Heart left ventricle (tissue), 16 donors: ENCODE measurements at regions not wholly inside any gene's neighbourhood (a gene's known extent, or its start where the extent isn't known, plus 50 kb on each side); places are given as distances from the start of the nearest gene placed in this dataset.

Experiments
- ATAC-seq, 4 donors: fragments of 200-7000 bp; cut with Tn5 transposase; one replicate each; pipeline ENCODE4 v1.9.1; 2020 to 2022; ENCODE audit warnings: moderate library complexity in 4 of 4, mild to moderate bottlenecking in 3 of 4, moderate number of reproducible peaks in 1 of 4
- DNase-seq, 5 donors: peaks; one replicate each; pipeline ENCODE4 v3.0.0-alpha.2; 2020
- H3K27ac ChIP-seq, 12 donors: fragments of 200-600 bp; sonication (generic) in 4 of 12; one replicate each; pipeline versions ENCODE4 v1.5.0 to v1.8.0; 2016 to 2022; ENCODE audit warnings: mild to moderate bottlenecking in 2 of 12
- H3K27me3 ChIP-seq, 9 donors: fragments of 200-600 bp; sonication (generic) in 2 of 9; one replicate each; pipeline versions ENCODE4 v1.5.1 to v1.8.0; 2016 to 2022; ENCODE audit warnings: mild to moderate bottlenecking in 3 of 9
- H3K36me3 ChIP-seq, 9 donors: fragments of 200-600 bp; sonication (generic) in 2 of 9; one replicate each; pipeline versions ENCODE4 v1.5.0 to v1.8.0; 2018 to 2022; ENCODE audit warnings: mild to moderate bottlenecking in 2 of 9
- H3K4me1 ChIP-seq, 12 donors: fragments of 200-600 bp; sonication (generic) in 4 of 12; one replicate each; pipeline versions ENCODE4 v1.5.0 to v1.8.0; 2016 to 2022; ENCODE audit warnings: mild to moderate bottlenecking in 3 of 12
- H3K4me3 ChIP-seq, 12 donors: fragments of 200-600 bp; sonication (generic) in 4 of 12; one replicate each; pipeline versions ENCODE4 v1.5.0 to v1.8.0; 2017 to 2022; ENCODE audit warnings: mild to moderate bottlenecking in 9 of 12, moderate library complexity in 4 of 12
- H3K9me3 ChIP-seq, 12 donors: fragments of 200-600 bp; sonication (generic) in 4 of 12; one replicate each; pipeline versions ENCODE4 v1.5.0 to v1.8.0; 2016 to 2022; ENCODE audit warnings: mild to moderate bottlenecking in 1 of 12
- POLR2A ChIP-seq, 2 donors: fragments of 450-650 bp; IDR thresholded peaks; one replicate each; pipeline ENCODE4 v1.6.1; 2017; ENCODE audit warnings: antibody characterized with exemption in 2 of 2, mild to moderate bottlenecking in 2 of 2, moderate library complexity in 2 of 2
- WGBS, 4 donors: extraction: QIAGEN DNeasy Blood & Tissue Kit in 2 of 4; methylation state at CpG; one replicate each; pipeline versions ENCODE4 v1.1.5 to v1.1.7; 2013 to 2018; 5-methylcytosine and 5-hydroxymethylcytosine counted together
- intact Hi-C, 10 donors: fragments of 100-400 bp; cut with DNase I; formaldehyde crosslinking; loops; one replicate each; pipeline versions ENCODE4 v1.11.1 to v1.14.2; 2022
- TF ChIP-seq, protein P1 (sequence below), 12 donors: fragments of 200-600 bp; sonication (generic) in 4 of 12; IDR thresholded peaks; one replicate each; pipeline versions ENCODE4 v1.5.0 to v1.8.0; 2018 to 2022; ENCODE audit warnings: antibody characterized with exemption in 12 of 12, mild to moderate bottlenecking in 5 of 12
- donor health status: ischemic (EF 13 %, LVEDD 7.1; RV severe dilation, severe dysfunction).
- donor health status: healthy with polysubstance abuse.
- donor health status: DM: no; HTN: yes; CAD: no.
- donor health status: DM: no; HTN: no; CAD: no.
- donor health status: ischemic (EF 25% LVEDD 6.9; RV normal size, moderate dysfunction).
- donor health status: ischemic (EF 25% LVEDD 5.7; RV mildly dilated, moderate dysfunction).
- donor health status: healthy.
- donor health status: DM: yes; HTN: yes; CAD: no.
- donor health status: ischemic (EF 35%, LVEDD 5.7; RV mildly dilated, moderate dysfunction).
- donor health status: nonischemic (EF 11% LVEDD 7.7; RV severe dilation, severe dysfunction).
- donor health status: DM: yes; HTN: yes; CAD: no.
- donor health status: PGD.
- donor health status: ischemic (EF 29% LVEDD 5.4; RV normal size, mild dysfunction).
- donor health status: nonischemic (EF 23%, LVEDD 6.1; RV moderate dilation, normal function).

DNA sequence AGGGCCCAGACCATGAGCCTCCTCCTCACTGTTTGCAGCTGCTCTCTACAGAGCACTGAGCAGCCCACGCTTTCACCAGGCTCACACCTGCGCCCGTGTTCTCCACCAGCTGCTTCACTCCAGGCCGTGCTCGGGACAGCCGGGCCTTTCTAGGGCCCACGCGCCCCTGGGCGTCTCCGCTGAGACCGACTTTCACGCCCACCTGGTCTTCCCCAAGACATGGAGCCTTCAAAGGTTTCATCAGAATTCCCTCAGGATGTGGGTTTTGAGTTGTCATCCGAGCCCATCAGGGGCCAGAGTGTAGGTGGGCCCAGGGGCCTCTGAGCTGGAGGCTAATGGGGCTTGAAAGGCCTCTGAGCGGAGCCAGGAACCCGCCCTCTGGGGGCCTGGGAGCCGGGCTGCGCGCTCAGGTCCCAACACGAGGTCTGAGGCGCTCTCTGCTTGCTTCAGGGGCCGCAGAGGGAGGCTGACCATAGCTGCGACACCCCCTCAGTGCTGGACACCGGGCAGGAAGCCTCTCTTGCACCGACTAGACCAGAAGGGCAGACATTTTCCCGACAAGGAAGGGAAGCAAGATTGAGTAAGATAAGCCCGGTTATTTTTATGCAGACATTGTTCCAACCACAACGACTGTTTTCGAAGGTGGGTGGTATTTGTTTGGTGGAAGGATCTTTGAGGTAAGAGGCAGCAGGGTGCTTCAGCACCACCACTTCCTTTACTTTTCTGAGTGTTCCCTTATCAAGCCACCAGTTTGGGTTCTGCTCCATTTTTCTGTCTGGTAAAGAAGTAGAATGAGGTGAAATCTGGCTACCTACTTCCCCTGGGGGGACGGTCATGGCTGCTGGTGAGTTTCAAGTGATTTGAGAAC, 125.0 kb upstream of the FUT8 start:
- peak in 1 of 5 donors; percentile 19 for DNase-seq
- Histone ChIP-seq H3K27me3 (no peaks in the 10 kb centered on the region), H3K9me3 (no peaks in the 10 kb centered on the region), H3K4me3 (peak overlapping the region in 1 of 12 donors; percentile 5), H3K27ac (peak overlapping the region in 6 of 12 donors; percentile 8 to 62 (median 38)), H3K36me3 (no peaks in the 10 kb centered on the region), H3K4me1 (peaks cover 0 to 35% (median under 1%) of the 10 kb centered on the region in 12 donors)
- intact Hi-C loops = no loop called here
- 74 to 86% (median 78%) methylated on average over 22 to 29 of the region's 29 CpGs for WGBS, 4 donors
- no peak for TF ChIP-seq POLR2A (IDR thresholded peaks at IDR 0.05)
- TF ChIP-seq, protein P1, sequence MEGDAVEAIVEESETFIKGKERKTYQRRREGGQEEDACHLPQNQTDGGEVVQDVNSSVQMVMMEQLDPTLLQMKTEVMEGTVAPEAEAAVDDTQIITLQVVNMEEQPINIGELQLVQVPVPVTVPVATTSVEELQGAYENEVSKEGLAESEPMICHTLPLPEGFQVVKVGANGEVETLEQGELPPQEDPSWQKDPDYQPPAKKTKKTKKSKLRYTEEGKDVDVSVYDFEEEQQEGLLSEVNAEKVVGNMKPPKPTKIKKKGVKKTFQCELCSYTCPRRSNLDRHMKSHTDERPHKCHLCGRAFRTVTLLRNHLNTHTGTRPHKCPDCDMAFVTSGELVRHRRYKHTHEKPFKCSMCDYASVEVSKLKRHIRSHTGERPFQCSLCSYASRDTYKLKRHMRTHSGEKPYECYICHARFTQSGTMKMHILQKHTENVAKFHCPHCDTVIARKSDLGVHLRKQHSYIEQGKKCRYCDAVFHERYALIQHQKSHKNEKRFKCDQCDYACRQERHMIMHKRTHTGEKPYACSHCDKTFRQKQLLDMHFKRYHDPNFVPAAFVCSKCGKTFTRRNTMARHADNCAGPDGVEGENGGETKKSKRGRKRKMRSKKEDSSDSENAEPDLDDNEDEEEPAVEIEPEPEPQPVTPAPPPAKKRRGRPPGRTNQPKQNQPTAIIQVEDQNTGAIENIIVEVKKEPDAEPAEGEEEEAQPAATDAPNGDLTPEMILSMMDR (IDR thresholded peaks at IDR 0.05) = no peak
- ATAC-seq = peak in 3 of 4 donors; percentile 22 to 54 (median 42)

DNA sequence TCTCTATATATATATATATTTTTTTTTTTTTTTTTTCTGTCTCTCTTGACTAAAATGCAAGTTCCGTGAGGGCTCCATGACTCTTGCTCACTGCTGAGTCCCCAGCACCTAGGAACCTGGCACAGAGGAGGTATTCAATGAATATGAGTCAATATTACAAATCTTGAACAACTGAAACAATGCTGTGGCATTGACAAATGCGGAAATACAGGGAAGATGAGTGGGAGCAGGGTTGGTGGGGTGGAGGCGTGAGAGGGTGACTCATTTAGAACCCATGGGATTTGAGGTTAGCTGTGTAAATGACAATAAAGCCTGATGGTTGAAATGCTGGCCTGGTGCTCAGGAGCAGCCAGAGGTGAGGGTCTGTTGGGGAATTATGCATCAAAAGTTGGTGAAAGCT, 121.7 kb upstream of the FUT8 start:
- TF ChIP-seq POLR2A (IDR thresholded peaks at IDR 0.05) = no peak
- TF ChIP-seq, protein P1 (IDR thresholded peaks at IDR 0.05) = no peak
- Histone ChIP-seq H3K4me1 (peaks cover 0 to 24% (median 0%) of the 10 kb centered on the region in 12 donors), H3K36me3 (no peaks in the 10 kb centered on the region), H3K27ac (no peak overlapping the region), H3K4me3 (no peak overlapping the region), H3K9me3 (no peaks in the 10 kb centered on the region), H3K27me3 (no peaks in the 10 kb centered on the region)
- intact Hi-C loops = no loop called here
- no peak for ATAC-seq
- no peak for DNase-seq
- 77 to 97% (median 93%) methylated on average over 3 of the region's 3 CpGs for WGBS, 4 donors

DNA sequence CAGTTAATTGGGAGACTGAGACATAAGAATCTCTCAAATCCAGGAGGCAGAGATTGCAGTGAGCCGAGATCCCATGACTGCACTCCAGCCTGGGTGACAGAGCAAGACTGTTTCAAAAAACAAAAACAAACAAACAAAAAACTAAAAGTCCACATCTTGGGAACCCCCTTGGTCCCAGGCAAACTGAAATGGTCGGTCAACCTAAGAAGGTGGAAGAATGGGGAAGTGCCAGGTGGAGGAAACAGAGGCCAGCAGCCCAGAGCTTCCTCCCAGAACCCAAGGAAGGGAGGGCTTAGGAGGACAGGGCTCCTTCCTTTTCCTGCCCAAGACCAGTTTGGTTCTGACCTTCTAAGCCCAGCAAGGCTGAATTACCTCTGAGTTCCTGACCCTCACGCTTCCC, 121.0 kb upstream of the FUT8 start:
- Histone ChIP-seq H3K27me3 (no peaks in the 10 kb centered on the region), H3K36me3 (no peaks in the 10 kb centered on the region), H3K27ac (peak overlapping the region in 1 of 12 donors; percentile 52), H3K9me3 (no peaks in the 10 kb centered on the region), H3K4me1 (peaks cover 0 to 24% (median 0%) of the 10 kb centered on the region in 12 donors), H3K4me3 (no peak overlapping the region)
- DNase-seq (no peak), ATAC-seq (no peak)
- WGBS, 4 donors = 58 to 76% (median 63%) methylated on average over 3 of the region's 3 CpGs
- TF ChIP-seq POLR2A (IDR thresholded peaks at IDR 0.05) = no peak
- TF ChIP-seq, protein P1 (IDR thresholded peaks at IDR 0.05) = no peak
- intact Hi-C loops = no loop called here

DNA sequence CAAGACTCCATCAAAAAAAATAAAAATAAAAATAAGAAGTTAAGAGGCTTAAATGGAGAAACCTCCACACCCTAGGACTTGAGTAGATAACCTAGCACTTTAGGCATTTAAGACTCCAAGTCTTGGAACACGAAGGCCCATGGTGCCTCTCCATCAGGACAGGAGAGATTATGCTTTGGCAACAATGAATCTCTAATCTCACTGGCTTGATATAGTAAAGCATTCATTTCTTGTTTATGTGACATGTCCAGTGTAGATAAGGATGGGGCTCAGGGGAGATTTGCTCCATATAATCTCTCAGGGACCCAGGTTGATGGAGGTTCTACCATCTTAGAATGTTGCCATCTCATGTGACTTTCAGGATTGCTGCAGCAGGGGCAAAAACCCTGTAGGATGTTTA, 117.7 kb upstream of the FUT8 start:
- H3K27ac ChIP-seq = no peak overlapping the region
- TF ChIP-seq, protein P1 (IDR thresholded peaks at IDR 0.05) = no peak
- no peak for TF ChIP-seq POLR2A (IDR thresholded peaks at IDR 0.05)
- no peak overlapping the region for H3K4me3 ChIP-seq
- intact Hi-C loops = no loop called here
- WGBS, 4 donors = 66 to 83% (median 72%) methylated on average over 1 of the region's 1 CpG
- H3K27me3 ChIP-seq = no peaks in the 10 kb centered on the region
- ATAC-seq = no peak
- DNase-seq = no peak
- peaks cover 0 to 7% (median 0%) of the 10 kb centered on the region in 12 donors for H3K4me1 ChIP-seq
- no peaks in the 10 kb centered on the region for H3K36me3 ChIP-seq
- no peaks in the 10 kb centered on the region for H3K9me3 ChIP-seq
